ENCODE measurements at regions not wholly inside any gene's neighbourhood (a gene's known extent, or its start where the extent isn't known, plus 50 kb on each side); places are given as distances from the start of the nearest gene placed in this dataset.

GRCh38 chr3:72039677-72040076 lies 254.7 kb upstream of the PROK2 start:
- H3K27me3 ChIP-seq (ENCODE audit: low read depth): peaks cover 44% of the 10 kb centered on the region
- H3K4me1 ChIP-seq: peaks cover 6% of the 10 kb centered on the region
- no peak overlapping the region for H3K4me3 ChIP-seq
- no peak overlapping the region for H3K27ac ChIP-seq (replicated peaks)
- no peak for DNase-seq
- intact Hi-C loops (cut with micrococcal nuclease): no loop called here
- TF ChIP-seq CTCF (IDR thresholded peaks at IDR 0.05; ENCODE audit: borderline replicate concordance): no peak
- H3K36me3 ChIP-seq: no peaks in the 10 kb centered on the region
- H3K9me3 ChIP-seq (replicated peaks): no peaks in the 10 kb centered on the region

GRCh38 chr3:72036899-72037298 lies 252.0 kb upstream of the PROK2 start:
- TF ChIP-seq CTCF (IDR thresholded peaks at IDR 0.05; ENCODE audit: borderline replicate concordance): no peak
- Histone ChIP-seq H3K4me3 (no peak overlapping the region), H3K9me3 (replicated peaks) (no peaks in the 10 kb centered on the region), H3K27me3 (ENCODE audit: low read depth) (peaks cover 37% of the 10 kb centered on the region), H3K27ac (replicated peaks) (no peak overlapping the region), H3K4me1 (no peaks in the 10 kb centered on the region), H3K36me3 (no peaks in the 10 kb centered on the region)
- DNase-seq: no peak
- intact Hi-C loops (cut with micrococcal nuclease): no loop called here

GRCh38 chr3:72035606-72036005 lies 250.7 kb upstream of the PROK2 start:
- no peak for DNase-seq

GRCh38 chr3:72034986-72035385 lies 250.0 kb upstream of the PROK2 start:
- TF ChIP-seq CTCF (IDR thresholded peaks at IDR 0.05; ENCODE audit: borderline replicate concordance): no peak
- Histone ChIP-seq H3K9me3 (replicated peaks) (no peaks in the 10 kb centered on the region), H3K4me3 (no peak overlapping the region), H3K36me3 (no peaks in the 10 kb centered on the region), H3K27ac (replicated peaks) (no peak overlapping the region), H3K27me3 (ENCODE audit: low read depth) (peaks cover 21% of the 10 kb centered on the region), H3K4me1 (no peaks in the 10 kb centered on the region)
- no peak for DNase-seq
- intact Hi-C loops (cut with micrococcal nuclease): no loop called here

More at GRCh38 chr3:72035606-72036005, 250.7 kb upstream of the PROK2 start:
- no peak for TF ChIP-seq CTCF (IDR thresholded peaks at IDR 0.05; ENCODE audit: borderline replicate concordance)
- no peaks in the 10 kb centered on the region for H3K4me1 ChIP-seq
- no peaks in the 10 kb centered on the region for H3K36me3 ChIP-seq
- intact Hi-C loops (cut with micrococcal nuclease): no loop called here
- H3K27me3 ChIP-seq (ENCODE audit: low read depth): peaks cover 27% of the 10 kb centered on the region
- H3K9me3 ChIP-seq (replicated peaks): no peaks in the 10 kb centered on the region
- no peak overlapping the region for H3K4me3 ChIP-seq
- no peak overlapping the region for H3K27ac ChIP-seq (replicated peaks)

- H3K9me3 ChIP-seq (replicated peaks): no peaks in the 10 kb centered on the region
- no peak overlapping the region for H3K4me3 ChIP-seq
- no peak for TF ChIP-seq CTCF (IDR thresholded peaks at IDR 0.05; ENCODE audit: borderline replicate concordance)
- intact Hi-C loops (cut with micrococcal nuclease): no loop called here
- no peak for DNase-seq
- H3K36me3 ChIP-seq: no peaks in the 10 kb centered on the region
- H3K27ac ChIP-seq (replicated peaks): no peak overlapping the region
- no peaks in the 10 kb centered on the region for H3K4me1 ChIP-seq
- H3K27me3 ChIP-seq (ENCODE audit: low read depth): peaks cover 12% of the 10 kb centered on the region
Observed at GRCh38 chr3:72033666-72034428, 248.9 kb upstream of the PROK2 start.
